GM21381 (cell line): ENCODE measurements at regions not wholly inside any gene's neighbourhood (a gene's known extent, or its start where the extent isn't known, plus 50 kb on each side); places are given as distances from the start of the nearest gene placed in this dataset.
"Not testable (repeated sequence)": the region's sequence is repeated elsewhere in the genome, so short reads cannot be mapped to it uniquely, and the experiment has no call there.

Experiments used
- ATAC-seq: cut with Tn5 transposase; IDR thresholded peaks from one replicate; pipeline ENCODE4 v1.9.1; 2021; ENCODE audit warnings: mild to moderate bottlenecking, moderate library complexity; ENCODE audit not compliant: unreplicated experiment

GRCh38 chr10:45520476-45520875 is 146.5 kb downstream of the ALOX5 start:
- ATAC-seq = no peak

DNA sequence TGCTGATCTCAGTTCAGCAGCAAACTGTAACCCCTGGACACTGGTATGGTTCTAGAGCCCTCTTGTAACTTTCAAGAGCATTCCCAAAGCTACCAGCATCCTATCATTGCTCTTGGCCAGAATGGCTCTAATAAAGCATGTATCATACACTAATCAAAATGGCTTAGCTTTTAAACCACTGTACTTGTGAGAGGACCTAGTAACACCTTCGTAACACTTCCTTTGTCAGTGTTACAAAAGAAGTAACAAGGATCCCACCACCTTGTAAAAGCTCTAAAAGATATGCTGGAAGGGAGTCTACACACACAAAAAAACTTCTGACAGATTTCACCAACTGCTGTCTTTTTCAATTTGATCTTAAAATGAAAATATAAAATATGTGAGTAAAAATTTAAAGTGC is 144.7 kb downstream of the ALOX5 start:
- ATAC-seq = no peak

DNA sequence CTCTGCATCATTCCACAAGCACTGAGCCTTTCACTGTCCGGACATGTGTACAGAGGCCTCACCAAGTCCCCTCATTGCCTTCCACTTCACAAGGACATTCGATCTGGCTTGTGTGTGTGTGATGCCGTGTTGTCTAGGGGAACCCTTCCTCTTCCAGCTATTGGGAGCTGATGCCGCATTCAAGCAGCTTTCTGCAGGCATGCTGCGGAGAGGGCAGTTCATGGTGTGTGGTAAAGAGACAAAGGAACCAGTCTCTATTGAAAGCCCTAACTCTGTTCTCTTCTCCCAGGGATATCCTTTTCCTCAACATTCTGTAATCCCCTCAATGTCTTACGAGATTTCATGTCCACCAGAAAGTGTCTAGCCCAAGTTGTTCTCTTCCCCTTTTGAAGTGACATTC is 141.6 kb downstream of the ALOX5 start:
- no peak for ATAC-seq

DNA sequence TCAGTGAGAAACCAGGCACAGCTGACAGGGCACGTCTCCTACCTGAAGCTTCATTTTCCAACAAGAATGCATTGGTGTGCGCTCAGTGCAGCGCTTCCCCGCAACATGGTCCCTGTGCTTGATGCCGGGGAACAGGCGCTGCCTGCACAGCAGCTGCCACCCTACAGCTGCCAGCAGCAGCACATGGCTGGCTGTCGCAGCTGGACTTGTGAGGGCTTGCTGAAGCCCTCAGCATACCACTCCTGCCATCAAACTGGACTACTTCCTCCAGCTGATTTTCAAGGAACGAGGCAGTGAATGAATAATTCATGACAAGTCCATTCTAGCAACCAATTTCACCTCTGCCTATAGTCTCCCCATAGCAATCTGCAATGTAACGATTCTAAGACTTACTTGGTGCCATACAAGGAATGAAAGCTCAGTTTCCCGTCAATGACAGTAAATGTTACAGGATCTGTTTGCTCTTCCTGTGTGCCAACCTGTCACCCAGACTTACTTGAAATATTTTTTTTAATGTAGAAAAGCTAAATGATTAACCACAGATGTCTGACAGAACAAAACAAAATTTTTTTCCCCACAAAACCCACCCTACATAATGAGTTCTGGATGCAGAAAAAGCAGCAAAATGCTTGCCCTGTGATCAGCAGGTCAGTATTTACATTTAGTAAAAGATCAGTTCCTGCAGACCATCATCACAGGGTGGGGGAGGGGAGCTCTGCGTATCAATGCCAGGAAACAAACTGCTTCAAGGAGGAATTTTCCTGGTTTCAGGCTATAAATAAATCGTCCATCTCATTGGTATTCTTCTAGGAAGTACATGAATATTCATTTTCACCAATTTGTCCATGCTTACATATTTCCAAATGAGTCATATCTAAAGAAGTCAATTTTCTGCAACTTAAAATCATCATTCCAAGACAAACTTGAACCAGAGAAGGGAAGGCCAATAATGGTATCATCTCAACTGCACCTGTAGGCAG is 140.6 kb downstream of the ALOX5 start:
- no peak for ATAC-seq

GRCh38 chr10:45513551-45513950 is 139.5 kb downstream of the ALOX5 start:
- no peak for ATAC-seq

- not testable (repeated sequence) for ATAC-seq
Measured at GRCh38 chr10:45511926-45512325, 137.9 kb downstream of the ALOX5 start.

- no peak for ATAC-seq
Measured at GRCh38 chr10:45509491-45509890, 135.5 kb downstream of the ALOX5 start.

GRCh38 chr10:45505311-45505710 is 131.3 kb downstream of the ALOX5 start:
- ATAC-seq = no peak

GRCh38 chr10:45502458-45502857 is 128.4 kb downstream of the ALOX5 start:
- no peak for ATAC-seq

GRCh38 chr10:45501791-45502190 is 127.8 kb downstream of the ALOX5 start:
- no peak for ATAC-seq

GRCh38 chr10:45500798-45501197 is 126.8 kb downstream of the ALOX5 start:
- no peak for ATAC-seq

DNA sequence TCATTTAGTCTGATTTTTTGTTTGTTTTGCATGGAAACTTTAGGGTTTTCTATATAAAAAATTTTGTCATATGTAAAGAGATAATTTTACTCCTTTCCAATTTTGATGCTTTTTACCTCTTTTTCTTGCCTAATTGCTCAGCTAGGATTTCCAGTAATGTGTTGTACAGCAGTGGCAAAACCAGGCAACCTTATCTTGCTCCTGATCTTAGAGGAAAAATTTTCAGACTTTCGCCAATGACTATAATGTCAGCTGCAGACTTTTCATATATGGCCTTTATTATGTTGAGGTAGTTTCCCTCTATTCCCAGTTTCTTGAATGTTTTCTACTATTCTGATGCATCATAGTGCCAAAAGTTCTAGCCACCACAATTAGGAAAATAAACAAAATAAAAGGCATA is 126.3 kb downstream of the ALOX5 start:
- ATAC-seq = no peak

- ATAC-seq = no peak
Measured at GRCh38 chr10:45495438-45496152, 121.6 kb downstream of the ALOX5 start.
